ENCODE measurements at regions not wholly inside any gene's neighbourhood (a gene's known extent, or its start where the extent isn't known, plus 50 kb on each side); places are given as distances from the start of the nearest gene placed in this dataset.

DNA sequence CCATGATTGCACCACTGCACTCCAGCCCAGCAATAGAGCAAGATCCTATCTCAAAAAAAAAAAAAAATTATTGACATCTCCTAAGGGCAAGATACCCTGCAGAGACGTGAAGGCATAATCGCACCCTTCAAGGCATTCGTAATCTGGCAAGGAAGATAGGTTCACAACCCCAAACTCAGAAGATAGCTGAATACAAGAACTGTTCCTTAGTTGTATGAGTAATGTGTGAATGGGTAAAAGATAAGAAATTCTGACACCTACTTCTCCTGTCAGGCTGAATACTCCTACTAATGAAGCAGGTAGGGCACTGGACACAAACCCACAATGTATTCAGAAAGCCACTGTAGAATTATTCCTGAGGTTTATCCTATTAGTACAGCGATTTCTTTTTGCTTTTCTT is 882.4 kb upstream of the AUTS2 start:
- TF ChIP-seq, protein P1, sequence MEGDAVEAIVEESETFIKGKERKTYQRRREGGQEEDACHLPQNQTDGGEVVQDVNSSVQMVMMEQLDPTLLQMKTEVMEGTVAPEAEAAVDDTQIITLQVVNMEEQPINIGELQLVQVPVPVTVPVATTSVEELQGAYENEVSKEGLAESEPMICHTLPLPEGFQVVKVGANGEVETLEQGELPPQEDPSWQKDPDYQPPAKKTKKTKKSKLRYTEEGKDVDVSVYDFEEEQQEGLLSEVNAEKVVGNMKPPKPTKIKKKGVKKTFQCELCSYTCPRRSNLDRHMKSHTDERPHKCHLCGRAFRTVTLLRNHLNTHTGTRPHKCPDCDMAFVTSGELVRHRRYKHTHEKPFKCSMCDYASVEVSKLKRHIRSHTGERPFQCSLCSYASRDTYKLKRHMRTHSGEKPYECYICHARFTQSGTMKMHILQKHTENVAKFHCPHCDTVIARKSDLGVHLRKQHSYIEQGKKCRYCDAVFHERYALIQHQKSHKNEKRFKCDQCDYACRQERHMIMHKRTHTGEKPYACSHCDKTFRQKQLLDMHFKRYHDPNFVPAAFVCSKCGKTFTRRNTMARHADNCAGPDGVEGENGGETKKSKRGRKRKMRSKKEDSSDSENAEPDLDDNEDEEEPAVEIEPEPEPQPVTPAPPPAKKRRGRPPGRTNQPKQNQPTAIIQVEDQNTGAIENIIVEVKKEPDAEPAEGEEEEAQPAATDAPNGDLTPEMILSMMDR (conservative IDR thresholded peaks at IDR 0.05; ENCODE audit: low read depth, low read length), result no peak
- TF ChIP-seq EZH2 (IDR thresholded peaks at IDR 0.05; ENCODE audit: low read length, unreplicated experiment) (no peak), EZH2phosphoT487 (IDR thresholded peaks at IDR 0.05; ENCODE audit: borderline replicate concordance, low read length) (no peak)
